ENCODE measurements at regions not wholly inside any gene's neighbourhood (a gene's known extent, or its start where the extent isn't known, plus 50 kb on each side); places are given as distances from the start of the nearest gene placed in this dataset.

GRCh38 chr11:134539285-134539684, 127.2 kb upstream of the B3GAT1 start:
- no peak for TF ChIP-seq EZH2 (IDR thresholded peaks at IDR 0.05; ENCODE audit: borderline replicate concordance, insufficient read depth, low read depth, low read length, poor library complexity, severe bottlenecking)
- no peak for TF ChIP-seq CTCF (IDR thresholded peaks at IDR 0.05)
- no peaks in the 10 kb centered on the region for H3K79me2 ChIP-seq (ENCODE audit: control insufficient read depth, insufficient read depth, low read length)
- intact Hi-C loops (cut with micrococcal nuclease), result no loop called here
- Mint-ChIP-seq H3K4me3 (no peak overlapping the region), H3K9me3 (ENCODE audit: insufficient read depth) (no peaks in the 10 kb centered on the region), H3K27me3 (peaks cover 14% of the 10 kb centered on the region), H3K4me1 (peaks cover 2% of the 10 kb centered on the region), H3K27ac (no peak overlapping the region)
- no peaks in the 10 kb centered on the region for H3K4me1 ChIP-seq (ENCODE audit: control insufficient read depth in 2 of 2, insufficient read depth in 2 of 2, low read length in 2 of 2)
- no CpG with 5 or more reads among the region's 4 CpGs for whole genome bisulfite sequencing (ENCODE audit: insufficient coverage)
- ATAC-seq (ENCODE audit: low read depth), result no peak
- H3K9me3 ChIP-seq (ENCODE audit: control extremely low read depth in 1 of 3, control insufficient read depth in 2 of 3, insufficient read depth in 1 of 3, low read length in 2 of 3), result peaks cover 0 to 15% (median 0%) of the 10 kb centered on the region in 3 donors
- H3K4me3 ChIP-seq (ENCODE audit: control extremely low read depth in 1 of 5, extremely low read depth in 1 of 5, insufficient read depth in 1 of 5, low read depth in 2 of 5, low read length in 4 of 5), result no peak overlapping the region
- peaks cover 0 to 3% (median 0%) of the 10 kb centered on the region in 4 experiments for H3K27me3 ChIP-seq (replicated peaks in 1 of 4; ENCODE audit: control extremely low read depth in 1 of 4, control insufficient read depth in 3 of 4, insufficient read depth in 4 of 4, low read length in 3 of 4)
- DNase-seq, result no peak
- POLR2A ChIA-PET, result no interaction called here
- no peaks in the 10 kb centered on the region for H3K36me3 ChIP-seq (replicated peaks in 1 of 2; ENCODE audit: control extremely low read depth in 1 of 2, control insufficient read depth in 1 of 2, extremely low read depth in 1 of 2, insufficient read depth in 2 of 2, low read length in 1 of 2)
- H4K20me1 ChIP-seq (ENCODE audit: control insufficient read depth, insufficient read depth, low read length, poor library complexity, severe bottlenecking), result no peaks in the 10 kb centered on the region
- no peak overlapping the region for H3K4me2 ChIP-seq (replicated peaks; ENCODE audit: low read depth, low read length, poor library complexity, severe bottlenecking)
- CTCF ChIA-PET, result no interaction called here
- H3K9ac ChIP-seq (ENCODE audit: low read length), result no peak overlapping the region
- H2AFZ ChIP-seq (ENCODE audit: insufficient read depth, low read depth, low read length, poor library complexity, severe bottlenecking), result no peak overlapping the region
- H3K27ac ChIP-seq (ENCODE audit: low read length in 2 of 2), result no peak overlapping the region

GRCh38 chr11:134538742-134539141, 126.7 kb upstream of the B3GAT1 start:
- 94% methylated on average over 15 of the region's 15 CpGs for WGBS (ENCODE audit: insufficient coverage)
- ChIA-PET CTCF (no interaction called here), POLR2A (no interaction called here)
- Histone ChIP-seq H3K27ac (ENCODE audit: low read length in 2 of 2) (no peak overlapping the region), H2AFZ (ENCODE audit: insufficient read depth, low read depth, low read length, poor library complexity, severe bottlenecking) (no peak overlapping the region), H3K4me2 (replicated peaks; ENCODE audit: low read depth, low read length, poor library complexity, severe bottlenecking) (no peak overlapping the region), H3K27me3 (replicated peaks in 1 of 4; ENCODE audit: control extremely low read depth in 1 of 4, control insufficient read depth in 3 of 4, insufficient read depth in 4 of 4, low read length in 3 of 4) (peaks cover 0 to 3% (median 0%) of the 10 kb centered on the region in 4 experiments), H3K4me3 (ENCODE audit: control extremely low read depth in 1 of 5, extremely low read depth in 1 of 5, insufficient read depth in 1 of 5, low read depth in 2 of 5, low read length in 4 of 5) (no peak overlapping the region), H3K9me3 (ENCODE audit: control extremely low read depth in 1 of 3, control insufficient read depth in 2 of 3, insufficient read depth in 1 of 3, low read length in 2 of 3) (peaks cover 0 to 14% (median 0%) of the 10 kb centered on the region in 3 donors), H3K4me1 (ENCODE audit: control insufficient read depth in 2 of 2, insufficient read depth in 2 of 2, low read length in 2 of 2) (no peaks in the 10 kb centered on the region), H4K20me1 (ENCODE audit: control insufficient read depth, insufficient read depth, low read length, poor library complexity, severe bottlenecking) (no peaks in the 10 kb centered on the region), H3K36me3 (replicated peaks in 1 of 2; ENCODE audit: control extremely low read depth in 1 of 2, control insufficient read depth in 1 of 2, extremely low read depth in 1 of 2, insufficient read depth in 2 of 2, low read length in 1 of 2) (no peaks in the 10 kb centered on the region), H3K9ac (ENCODE audit: low read length) (no peak overlapping the region), H3K79me2 (ENCODE audit: control insufficient read depth, insufficient read depth, low read length) (no peaks in the 10 kb centered on the region)
- no peak overlapping the region for H3K27ac Mint-ChIP-seq
- peaks cover 18% of the 10 kb centered on the region for H3K27me3 Mint-ChIP-seq
- ATAC-seq (ENCODE audit: low read depth) (no peak), DNase-seq (no peak)
- H3K9me3 Mint-ChIP-seq (ENCODE audit: insufficient read depth), result no peaks in the 10 kb centered on the region
- TF ChIP-seq EZH2 (IDR thresholded peaks at IDR 0.05; ENCODE audit: borderline replicate concordance, insufficient read depth, low read depth, low read length, poor library complexity, severe bottlenecking) (no peak), CTCF (IDR thresholded peaks at IDR 0.05) (no peak)
- H3K4me3 Mint-ChIP-seq, result no peak overlapping the region
- intact Hi-C loops (cut with micrococcal nuclease), result no loop called here
- peaks cover 2% of the 10 kb centered on the region for H3K4me1 Mint-ChIP-seq
